ENCODE measurements at regions not wholly inside any gene's neighbourhood (a gene's known extent, or its start where the extent isn't known, plus 50 kb on each side); places are given as distances from the start of the nearest gene placed in this dataset.
"Not testable (repeated sequence)": the region's sequence is repeated elsewhere in the genome, so short reads cannot be mapped to it uniquely, and the experiment has no call there.

DNA sequence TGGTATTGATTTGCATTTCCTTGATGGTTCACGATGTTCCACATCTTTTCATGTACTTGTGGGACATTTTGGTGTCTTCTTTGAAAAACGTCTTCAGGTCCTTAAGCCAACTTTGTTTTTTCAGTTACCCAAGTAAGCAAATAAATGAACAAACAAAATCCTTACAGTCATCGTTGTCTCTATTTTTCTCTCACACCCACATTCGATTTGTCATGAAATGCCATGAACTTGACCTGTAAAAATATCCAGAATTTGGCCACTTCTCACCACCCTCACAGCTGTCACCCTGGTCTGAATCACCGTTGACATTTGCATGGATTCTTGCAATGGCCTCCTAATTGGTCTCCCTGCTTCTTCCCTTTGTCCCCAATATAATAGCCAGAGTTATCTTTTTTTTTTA is 109.5 kb upstream of the METTL14 start:
- TF ChIP-seq, protein P1, sequence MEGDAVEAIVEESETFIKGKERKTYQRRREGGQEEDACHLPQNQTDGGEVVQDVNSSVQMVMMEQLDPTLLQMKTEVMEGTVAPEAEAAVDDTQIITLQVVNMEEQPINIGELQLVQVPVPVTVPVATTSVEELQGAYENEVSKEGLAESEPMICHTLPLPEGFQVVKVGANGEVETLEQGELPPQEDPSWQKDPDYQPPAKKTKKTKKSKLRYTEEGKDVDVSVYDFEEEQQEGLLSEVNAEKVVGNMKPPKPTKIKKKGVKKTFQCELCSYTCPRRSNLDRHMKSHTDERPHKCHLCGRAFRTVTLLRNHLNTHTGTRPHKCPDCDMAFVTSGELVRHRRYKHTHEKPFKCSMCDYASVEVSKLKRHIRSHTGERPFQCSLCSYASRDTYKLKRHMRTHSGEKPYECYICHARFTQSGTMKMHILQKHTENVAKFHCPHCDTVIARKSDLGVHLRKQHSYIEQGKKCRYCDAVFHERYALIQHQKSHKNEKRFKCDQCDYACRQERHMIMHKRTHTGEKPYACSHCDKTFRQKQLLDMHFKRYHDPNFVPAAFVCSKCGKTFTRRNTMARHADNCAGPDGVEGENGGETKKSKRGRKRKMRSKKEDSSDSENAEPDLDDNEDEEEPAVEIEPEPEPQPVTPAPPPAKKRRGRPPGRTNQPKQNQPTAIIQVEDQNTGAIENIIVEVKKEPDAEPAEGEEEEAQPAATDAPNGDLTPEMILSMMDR (conservative IDR thresholded peaks at IDR 0.05 in 1 of 2, IDR thresholded peaks at IDR 0.05 in 1 of 2; ENCODE audit: extremely low read depth in 1 of 2, insufficient read depth in 1 of 2, low read depth in 1 of 2, low read length in 2 of 2): not testable (repeated sequence)
- not testable (repeated sequence) for TF ChIP-seq EZH2 (IDR thresholded peaks at IDR 0.05; ENCODE audit: borderline replicate concordance, low read length)
